WTC11 (cell line): ENCODE measurements at regions not wholly inside any gene's neighbourhood (a gene's known extent, or its start where the extent isn't known, plus 50 kb on each side); places are given as distances from the start of the nearest gene placed in this dataset.

Experiments
- ATAC-seq: fragments of 200-7000 bp; cut with Tn5 transposase; 2 replicates; pipeline ENCODE4 v1.10.0; 2021; ENCODE audit warnings: mild to moderate bottlenecking, moderate library complexity
- CTCF ChIA-PET: fragments of 300-600 bp; sonication (Branson Sonifier 250); formaldehyde crosslinking; loops from one replicate; lab custom pipeline; 2021; ENCODE audit warnings: antibody characterized with exemption; lab: Charles Lee
- POLR2A ChIA-PET: fragments of 350-600 bp; sonication (Branson Sonifier 250); formaldehyde crosslinking; loops from one replicate; lab custom pipeline; 2021; ENCODE audit warnings: antibody characterized with exemption; lab: Charles Lee
- DNase-seq: peaks from one replicate; pipeline ENCODE4 v3.0.0; 2021; ENCODE audit warnings: low spot score
- H3K27ac Mint-ChIP-seq: 2 replicates; pipeline ENCODE4 v1.8.0; 2021; ENCODE audit warnings: mixed read lengths
- H3K27me3 Mint-ChIP-seq: 2 replicates; pipeline ENCODE4 v1.8.0; 2021; ENCODE audit warnings: low read depth, mild to moderate bottlenecking, moderate library complexity, mixed read lengths
- H3K36me3 Mint-ChIP-seq: 2 replicates; pipeline ENCODE4 v1.8.0; 2021; ENCODE audit warnings: mixed read lengths
- H3K4me1 Mint-ChIP-seq: 2 replicates; pipeline ENCODE4 v1.8.0; 2022; ENCODE audit warnings: mixed read lengths
- H3K4me3 Mint-ChIP-seq: 2 replicates; pipeline ENCODE4 v1.8.0; 2021; ENCODE audit warnings: mild to moderate bottlenecking, moderate library complexity, mixed read lengths
- H3K9me3 Mint-ChIP-seq: 2 replicates; pipeline ENCODE4 v1.8.0; 2021; ENCODE audit warnings: mixed read lengths
- GTF2I ChIP-seq: fragments of 250-450 bp; sonication (Bioruptor Pico); conservative IDR thresholded peaks from 2 replicates; pipeline ENCODE4 v1.4.0; 2021; ENCODE audit warnings: mild to moderate bottlenecking
- HMGA2 ChIP-seq: fragments of 250-450 bp; sonication (Bioruptor Pico); IDR thresholded peaks from 2 replicates; pipeline ENCODE4 v1.4.0; 2021; ENCODE audit warnings: mild to moderate bottlenecking, moderate library complexity
- JUN ChIP-seq: sonication (generic); formaldehyde crosslinking; IDR thresholded peaks from 2 replicates; pipeline ENCODE4 v1.8.0; 2023; ENCODE audit warnings: mild to moderate bottlenecking, missing genetic modification reagents
- NFATC4 ChIP-seq: fragments of 250-450 bp; sonication (Bioruptor Pico); IDR thresholded peaks from 2 replicates; pipeline ENCODE4 v1.9.0; 2021; ENCODE audit warnings: mild to moderate bottlenecking
- NFYB ChIP-seq: sonication (generic); formaldehyde crosslinking; conservative IDR thresholded peaks from 2 replicates; pipeline ENCODE4 v1.8.0; 2022; ENCODE audit warnings: low read depth, missing genetic modification reagents
- NR2C2 ChIP-seq: sonication (generic); formaldehyde crosslinking; IDR thresholded peaks from 2 replicates; pipeline ENCODE4 v1.8.0; 2022; ENCODE audit warnings: mild to moderate bottlenecking, missing genetic modification reagents
- RELA ChIP-seq: sonication (generic); formaldehyde crosslinking; IDR thresholded peaks from 2 replicates; pipeline ENCODE4 v1.8.1; 2022; ENCODE audit warnings: missing genetic modification reagents, mild to moderate bottlenecking, borderline replicate concordance
- ZBTB21 ChIP-seq: sonication (generic); formaldehyde crosslinking; IDR thresholded peaks from 2 replicates; pipeline ENCODE4 v1.8.1; 2023; ENCODE audit warnings: mild to moderate bottlenecking, missing genetic modification reagents, borderline replicate concordance
- ZNF317 ChIP-seq: sonication (generic); formaldehyde crosslinking; IDR thresholded peaks from 2 replicates; pipeline ENCODE4 v1.8.1; 2023; ENCODE audit warnings: low read depth, mild to moderate bottlenecking, moderate library complexity, missing genetic modification reagents, borderline replicate concordance
- ZNF396 ChIP-seq: fragments of 250-450 bp; sonication (Bioruptor Pico); IDR thresholded peaks from 2 replicates; pipeline ENCODE4 v1.8.0; 2021; ENCODE audit warnings: mild to moderate bottlenecking, moderate library complexity, borderline replicate concordance
- ZNF416 ChIP-seq: fragments of 250-450 bp; sonication (Bioruptor Pico); IDR thresholded peaks from 2 replicates; pipeline ENCODE4 v1.9.0; 2021; ENCODE audit warnings: mild to moderate bottlenecking, inconsistent platforms
- TF ChIP-seq, protein P1 (sequence below): sonication (generic); formaldehyde crosslinking; IDR thresholded peaks from 2 replicates; pipeline ENCODE4 v1.8.1; 2023; ENCODE audit warnings: mild to moderate bottlenecking, missing genetic modification reagents
- TF ChIP-seq, protein P2 (sequence below): sonication (generic); formaldehyde crosslinking; IDR thresholded peaks from 2 replicates; pipeline ENCODE4 v1.8.0; 2023; ENCODE audit warnings: mild to moderate bottlenecking, missing genetic modification reagents
- TF ChIP-seq, protein P3 (sequence below): fragments of 250-450 bp; sonication (Bioruptor Pico); IDR thresholded peaks from 2 replicates; pipeline ENCODE4 v1.9.0; 2021; ENCODE audit warnings: mild to moderate bottlenecking
- TF ChIP-seq, protein P4 (sequence below): sonication (generic); formaldehyde crosslinking; IDR thresholded peaks from 2 replicates; pipeline ENCODE4 v1.8.1; 2022; ENCODE audit warnings: missing genetic modification reagents, borderline replicate concordance
- TF ChIP-seq, protein P5 (sequence below): sonication (generic); formaldehyde crosslinking; IDR thresholded peaks from 2 replicates; pipeline ENCODE4 v1.8.1; 2023; ENCODE audit warnings: mild to moderate bottlenecking, moderate library complexity, missing genetic modification reagents

DNA sequence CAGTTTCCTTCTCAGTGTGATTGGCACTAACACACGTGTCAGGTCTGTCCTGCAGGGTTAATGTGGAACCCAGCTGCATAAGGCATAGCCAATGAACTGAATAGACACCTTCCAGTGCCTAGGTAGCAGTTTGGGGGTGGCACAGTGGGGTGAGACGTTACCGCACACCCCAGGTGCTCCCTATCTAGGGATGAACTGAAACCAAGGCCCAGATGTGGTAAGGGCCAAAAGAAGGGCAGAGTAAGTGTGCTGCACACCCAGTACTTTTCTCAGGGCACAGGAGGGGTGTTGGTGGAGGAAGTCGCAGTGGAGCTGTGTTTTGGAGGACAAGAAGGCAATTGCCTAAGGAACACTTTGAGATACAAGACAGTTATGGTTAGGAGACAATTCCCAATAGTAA is 317.9 kb upstream of the TSHZ3 start (continued):
- TF ChIP-seq GTF2I (CRISPR knock-in tag) (no peak), HMGA2 (CRISPR knock-in tag) (no peak)

DNA sequence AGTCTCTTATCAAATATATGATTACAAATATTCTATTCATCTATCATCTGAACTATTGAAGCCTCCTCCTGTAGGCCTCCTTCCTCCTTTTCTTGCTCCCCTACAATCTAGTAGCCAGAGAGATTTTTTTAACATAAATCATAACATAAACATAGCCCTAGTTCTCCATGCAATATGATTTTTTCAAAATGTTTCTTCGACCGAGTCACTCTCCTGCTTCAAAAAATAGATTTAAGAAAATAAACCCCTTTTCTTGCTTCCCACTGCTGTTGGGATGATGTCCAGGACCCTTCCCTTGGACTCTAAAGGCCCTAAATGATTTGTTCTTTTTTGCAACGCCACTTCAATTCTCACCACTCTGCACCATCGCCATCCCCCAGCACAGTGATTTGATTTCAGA is 319.7 kb upstream of the TSHZ3 start:
- CTCF ChIA-PET: interaction anchor here (1.0 kb wide), 1 partner anchor 555 kb away, joined by 3 read pairs; no protein-coding TSS in a partner anchor

DNA sequence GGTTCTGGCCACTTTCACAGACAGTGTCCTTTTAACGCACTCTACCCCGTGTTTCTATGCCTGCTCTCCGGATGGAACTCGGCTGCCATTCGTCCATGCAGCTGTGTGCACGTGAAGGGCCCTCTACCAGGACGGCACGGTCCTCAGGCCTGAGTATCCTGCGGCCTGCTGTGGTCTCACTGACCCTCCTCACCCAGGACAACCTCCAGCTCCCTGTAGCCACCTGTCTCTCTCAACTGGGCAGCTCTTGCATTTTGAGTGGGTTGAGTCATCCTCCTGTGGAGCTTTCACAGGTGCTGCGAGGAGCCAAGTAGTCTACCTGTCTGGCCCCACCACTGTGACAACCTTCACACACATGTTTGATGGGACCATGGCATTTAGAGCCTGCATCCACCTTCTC is 321.7 kb upstream of the TSHZ3 start:
- POLR2A ChIA-PET: no interaction called here
- DNase-seq (no peak), ATAC-seq (no peak)
- Mint-ChIP-seq H3K27me3 (no peaks in the 10 kb centered on the region), H3K27ac (no peak overlapping the region), H3K4me3 (no peak overlapping the region), H3K36me3 (no peaks in the 10 kb centered on the region), H3K9me3 (0 out of 2 replicates have a peak, but pooled peaks cover 3% of the 10 kb centered on the region), H3K4me1 (peaks cover 9% of the 10 kb centered on the region)
- TF ChIP-seq ZNF416 (CRISPR knock-in tag) (no peak), NFATC4 (CRISPR knock-in tag) (no peak), ZBTB21 (CRISPR knock-in tag) (no peak), HMGA2 (CRISPR knock-in tag) (no peak), ZNF396 (CRISPR knock-in tag) (no peak), JUN (CRISPR knock-in tag) (no peak)
- TF ChIP-seq, protein P1, sequence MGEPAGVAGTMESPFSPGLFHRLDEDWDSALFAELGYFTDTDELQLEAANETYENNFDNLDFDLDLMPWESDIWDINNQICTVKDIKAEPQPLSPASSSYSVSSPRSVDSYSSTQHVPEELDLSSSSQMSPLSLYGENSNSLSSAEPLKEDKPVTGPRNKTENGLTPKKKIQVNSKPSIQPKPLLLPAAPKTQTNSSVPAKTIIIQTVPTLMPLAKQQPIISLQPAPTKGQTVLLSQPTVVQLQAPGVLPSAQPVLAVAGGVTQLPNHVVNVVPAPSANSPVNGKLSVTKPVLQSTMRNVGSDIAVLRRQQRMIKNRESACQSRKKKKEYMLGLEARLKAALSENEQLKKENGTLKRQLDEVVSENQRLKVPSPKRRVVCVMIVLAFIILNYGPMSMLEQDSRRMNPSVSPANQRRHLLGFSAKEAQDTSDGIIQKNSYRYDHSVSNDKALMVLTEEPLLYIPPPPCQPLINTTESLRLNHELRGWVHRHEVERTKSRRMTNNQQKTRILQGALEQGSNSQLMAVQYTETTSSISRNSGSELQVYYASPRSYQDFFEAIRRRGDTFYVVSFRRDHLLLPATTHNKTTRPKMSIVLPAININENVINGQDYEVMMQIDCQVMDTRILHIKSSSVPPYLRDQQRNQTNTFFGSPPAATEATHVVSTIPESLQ: no peak
- TF ChIP-seq, protein P2, sequence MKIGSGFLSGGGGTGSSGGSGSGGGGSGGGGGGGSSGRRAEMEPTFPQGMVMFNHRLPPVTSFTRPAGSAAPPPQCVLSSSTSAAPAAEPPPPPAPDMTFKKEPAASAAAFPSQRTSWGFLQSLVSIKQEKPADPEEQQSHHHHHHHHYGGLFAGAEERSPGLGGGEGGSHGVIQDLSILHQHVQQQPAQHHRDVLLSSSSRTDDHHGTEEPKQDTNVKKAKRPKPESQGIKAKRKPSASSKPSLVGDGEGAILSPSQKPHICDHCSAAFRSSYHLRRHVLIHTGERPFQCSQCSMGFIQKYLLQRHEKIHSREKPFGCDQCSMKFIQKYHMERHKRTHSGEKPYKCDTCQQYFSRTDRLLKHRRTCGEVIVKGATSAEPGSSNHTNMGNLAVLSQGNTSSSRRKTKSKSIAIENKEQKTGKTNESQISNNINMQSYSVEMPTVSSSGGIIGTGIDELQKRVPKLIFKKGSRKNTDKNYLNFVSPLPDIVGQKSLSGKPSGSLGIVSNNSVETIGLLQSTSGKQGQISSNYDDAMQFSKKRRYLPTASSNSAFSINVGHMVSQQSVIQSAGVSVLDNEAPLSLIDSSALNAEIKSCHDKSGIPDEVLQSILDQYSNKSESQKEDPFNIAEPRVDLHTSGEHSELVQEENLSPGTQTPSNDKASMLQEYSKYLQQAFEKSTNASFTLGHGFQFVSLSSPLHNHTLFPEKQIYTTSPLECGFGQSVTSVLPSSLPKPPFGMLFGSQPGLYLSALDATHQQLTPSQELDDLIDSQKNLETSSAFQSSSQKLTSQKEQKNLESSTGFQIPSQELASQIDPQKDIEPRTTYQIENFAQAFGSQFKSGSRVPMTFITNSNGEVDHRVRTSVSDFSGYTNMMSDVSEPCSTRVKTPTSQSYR: no peak
- TF ChIP-seq, protein P3, sequence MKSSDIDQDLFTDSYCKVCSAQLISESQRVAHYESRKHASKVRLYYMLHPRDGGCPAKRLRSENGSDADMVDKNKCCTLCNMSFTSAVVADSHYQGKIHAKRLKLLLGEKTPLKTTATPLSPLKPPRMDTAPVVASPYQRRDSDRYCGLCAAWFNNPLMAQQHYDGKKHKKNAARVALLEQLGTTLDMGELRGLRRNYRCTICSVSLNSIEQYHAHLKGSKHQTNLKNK (CRISPR knock-in tag): no peak
- CTCF ChIA-PET: no interaction called here

More for the DNA sequence above, 319.7 kb upstream of the TSHZ3 start:
- no peaks in the 10 kb centered on the region for H3K36me3 Mint-ChIP-seq
- no peaks in the 10 kb centered on the region for H3K27me3 Mint-ChIP-seq
- no peak overlapping the region for H3K4me3 Mint-ChIP-seq
- 0 out of 2 replicates have a peak, but pooled peaks cover 3% of the 10 kb centered on the region for H3K9me3 Mint-ChIP-seq
- POLR2A ChIA-PET: no interaction called here
- DNase-seq (no peak), ATAC-seq (no peak)
- no peak overlapping the region for H3K27ac Mint-ChIP-seq
- no peak for TF ChIP-seq NFYB (CRISPR knock-in tag)
- no peak for TF ChIP-seq NR2C2
- TF ChIP-seq, protein P4, sequence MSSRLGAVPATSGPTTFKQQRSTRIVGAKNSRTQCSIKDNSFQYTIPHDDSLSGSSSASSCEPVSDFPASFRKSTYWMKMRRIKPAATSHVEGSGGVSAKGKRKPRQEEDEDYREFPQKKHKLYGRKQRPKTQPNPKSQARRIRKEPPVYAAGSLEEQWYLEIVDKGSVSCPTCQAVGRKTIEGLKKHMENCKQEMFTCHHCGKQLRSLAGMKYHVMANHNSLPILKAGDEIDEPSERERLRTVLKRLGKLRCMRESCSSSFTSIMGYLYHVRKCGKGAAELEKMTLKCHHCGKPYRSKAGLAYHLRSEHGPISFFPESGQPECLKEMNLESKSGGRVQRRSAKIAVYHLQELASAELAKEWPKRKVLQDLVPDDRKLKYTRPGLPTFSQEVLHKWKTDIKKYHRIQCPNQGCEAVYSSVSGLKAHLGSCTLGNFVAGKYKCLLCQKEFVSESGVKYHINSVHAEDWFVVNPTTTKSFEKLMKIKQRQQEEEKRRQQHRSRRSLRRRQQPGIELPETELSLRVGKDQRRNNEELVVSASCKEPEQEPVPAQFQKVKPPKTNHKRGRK (CRISPR knock-in tag): no peak
- no peak for TF ChIP-seq ZNF317
- TF ChIP-seq RELA (CRISPR knock-in tag): no peak
- no peak for TF ChIP-seq NFATC4 (CRISPR knock-in tag)
- TF ChIP-seq, protein P5, sequence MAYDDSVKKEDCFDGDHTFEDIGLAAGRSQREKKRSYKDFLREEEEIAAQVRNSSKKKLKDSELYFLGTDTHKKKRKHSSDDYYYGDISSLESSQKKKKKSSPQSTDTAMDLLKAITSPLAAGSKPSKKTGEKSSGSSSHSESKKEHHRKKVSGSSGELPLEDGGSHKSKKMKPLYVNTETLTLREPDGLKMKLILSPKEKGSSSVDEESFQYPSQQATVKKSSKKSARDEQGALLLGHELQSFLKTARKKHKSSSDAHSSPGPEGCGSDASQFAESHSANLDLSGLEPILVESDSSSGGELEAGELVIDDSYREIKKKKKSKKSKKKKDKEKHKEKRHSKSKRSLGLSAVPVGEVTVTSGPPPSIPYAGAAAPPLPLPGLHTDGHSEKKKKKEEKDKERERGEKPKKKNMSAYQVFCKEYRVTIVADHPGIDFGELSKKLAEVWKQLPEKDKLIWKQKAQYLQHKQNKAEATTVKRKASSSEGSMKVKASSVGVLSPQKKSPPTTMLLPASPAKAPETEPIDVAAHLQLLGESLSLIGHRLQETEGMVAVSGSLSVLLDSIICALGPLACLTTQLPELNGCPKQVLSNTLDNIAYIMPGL: no peak
- H3K4me1 Mint-ChIP-seq: peaks cover 4% of the 10 kb centered on the region; the same call in 1 of the 2 replicates
